Duodenal mucosa (tissue), 2 donors: ENCODE measurements at regions not wholly inside any gene's neighbourhood (a gene's known extent, or its start where the extent isn't known, plus 50 kb on each side); places are given as distances from the start of the nearest gene placed in this dataset.

Experiments
- H3K27ac ChIP-seq: one replicate; pipeline ENCODE4 v1.7.0; 2013; ENCODE audit warnings: low read depth, low read length
- H3K27me3 ChIP-seq, 2 donors: one replicate each; pipeline ENCODE4 v1.7.0; 2013; ENCODE audit warnings: low read length in 2 of 2, control low read depth in 1 of 2; ENCODE audit not compliant: insufficient read depth in 2 of 2, control insufficient read depth in 1 of 2
- H3K36me3 ChIP-seq, 2 donors: one replicate each; pipeline ENCODE4 v1.7.0; 2013; ENCODE audit warnings: low read length in 2 of 2, control low read depth in 1 of 2; ENCODE audit not compliant: insufficient read depth in 2 of 2, control insufficient read depth in 1 of 2
- H3K4me1 ChIP-seq, 2 donors: one replicate each; pipeline ENCODE4 v1.7.0; 2013; ENCODE audit warnings: low read length in 2 of 2, control low read depth in 1 of 2; ENCODE audit not compliant: insufficient read depth in 2 of 2, control insufficient read depth in 1 of 2
- H3K4me3 ChIP-seq, 2 donors: one replicate each; pipeline ENCODE4 v1.7.0; 2013; ENCODE audit warnings: low read length in 2 of 2, low read depth in 1 of 2
- H3K9ac ChIP-seq, 2 donors: one replicate each; pipeline ENCODE4 v1.7.0; 2013; ENCODE audit warnings: low read length in 2 of 2, low read depth in 1 of 2
- H3K9me3 ChIP-seq, 2 donors: one replicate each; pipeline ENCODE4 v1.7.0; 2013; ENCODE audit warnings: low read length in 2 of 2, control low read depth in 1 of 2; ENCODE audit not compliant: control insufficient read depth in 1 of 2

DNA sequence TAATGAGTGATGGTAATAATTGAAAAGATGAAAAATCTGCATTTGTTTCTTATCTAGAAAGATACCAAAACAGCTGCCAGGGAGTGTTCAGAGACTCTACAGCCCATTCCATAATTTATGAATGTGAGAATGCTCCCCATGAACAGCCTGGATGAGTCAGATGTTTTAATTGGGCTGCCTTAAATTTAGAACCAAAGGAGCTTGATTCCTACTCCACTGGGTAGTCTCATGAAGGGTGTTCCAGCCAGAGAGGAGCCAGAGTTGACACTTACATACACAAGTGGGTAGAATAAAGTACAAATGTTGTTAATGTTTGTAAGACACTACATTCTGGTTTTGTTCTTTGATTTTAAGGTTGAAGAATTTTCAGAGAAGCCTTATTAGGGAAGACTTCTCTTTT, 123.2 kb upstream of the PRNP start:
- no peaks in the 10 kb centered on the region for H3K36me3 ChIP-seq
- H3K9me3 ChIP-seq: no peaks in the 10 kb centered on the region
- H3K27ac ChIP-seq: no peak overlapping the region
- no peak overlapping the region for H3K4me3 ChIP-seq
- H3K9ac ChIP-seq: no peak overlapping the region
- no peaks in the 10 kb centered on the region for H3K27me3 ChIP-seq
- H3K4me1 ChIP-seq: no peaks in the 10 kb centered on the region

DNA sequence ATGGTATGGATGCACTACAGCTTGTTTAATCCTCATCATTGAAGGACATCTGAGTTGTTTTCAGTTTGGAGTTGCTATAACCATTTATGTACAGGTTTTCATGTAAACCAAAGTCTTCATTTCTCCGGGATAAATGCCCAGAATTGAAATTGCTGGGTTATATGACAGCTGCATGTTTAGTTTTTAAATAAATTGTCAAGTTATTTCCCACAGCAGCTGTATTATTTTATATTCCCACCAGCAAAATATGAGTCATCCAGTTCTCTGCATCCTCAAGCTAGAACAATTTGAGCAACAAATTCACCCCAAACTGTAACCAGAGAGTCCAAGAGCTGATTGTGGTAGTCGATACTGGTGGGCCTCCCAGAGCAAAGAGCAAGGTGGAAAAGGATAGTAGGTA, 125.6 kb upstream of the PRNP start:
- H3K27me3 ChIP-seq: no peaks in the 10 kb centered on the region
- H3K27ac ChIP-seq: no peak overlapping the region
- no peak overlapping the region for H3K9ac ChIP-seq
- H3K9me3 ChIP-seq: no peaks in the 10 kb centered on the region
- no peak overlapping the region for H3K4me3 ChIP-seq
- no peaks in the 10 kb centered on the region for H3K36me3 ChIP-seq
- no peaks in the 10 kb centered on the region for H3K4me1 ChIP-seq

DNA sequence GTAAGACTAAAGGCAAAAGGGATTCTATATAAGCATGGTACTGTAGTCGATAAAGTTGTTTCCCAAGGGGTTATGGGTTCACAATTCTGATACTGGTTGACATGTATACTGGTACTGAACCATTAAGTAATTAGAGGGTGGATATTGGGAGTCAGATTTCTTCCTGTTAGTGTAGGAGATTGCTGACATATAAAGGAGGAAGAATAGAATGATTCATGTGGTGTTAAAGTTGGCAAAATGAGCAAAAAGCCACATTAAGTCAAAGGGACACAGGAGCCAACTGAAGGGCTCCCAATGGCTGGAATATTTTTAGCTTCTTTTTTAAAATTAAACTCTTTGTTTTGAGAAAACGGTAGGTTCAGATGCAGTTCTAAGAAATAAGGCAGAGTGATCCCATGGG, 126.3 kb upstream of the PRNP start:
- no peaks in the 10 kb centered on the region for H3K27me3 ChIP-seq
- no peaks in the 10 kb centered on the region for H3K36me3 ChIP-seq
- no peak overlapping the region for H3K27ac ChIP-seq
- no peak overlapping the region for H3K9ac ChIP-seq
- H3K4me1 ChIP-seq: no peaks in the 10 kb centered on the region
- H3K9me3 ChIP-seq: no peaks in the 10 kb centered on the region
- no peak overlapping the region for H3K4me3 ChIP-seq

DNA sequence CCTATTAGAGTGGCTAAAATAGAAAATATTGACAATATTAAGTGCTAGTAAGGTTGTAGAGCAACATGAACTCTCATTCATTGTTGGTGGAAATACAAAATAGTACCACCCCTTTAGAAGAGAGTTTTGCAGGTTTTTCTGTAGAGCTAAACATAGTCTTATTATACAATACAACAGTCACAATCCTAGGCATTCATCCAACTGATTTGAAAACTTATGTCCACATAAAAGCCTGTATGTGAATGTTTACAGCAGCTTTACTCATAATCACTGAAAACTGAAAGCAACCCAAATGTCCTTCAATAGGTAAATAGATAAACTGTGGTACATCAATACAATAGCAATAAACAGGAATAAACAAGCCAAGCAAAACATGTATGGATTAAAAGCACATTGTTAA, 127.2 kb upstream of the PRNP start:
- Histone ChIP-seq H3K9me3 (no peaks in the 10 kb centered on the region), H3K4me1 (no peaks in the 10 kb centered on the region), H3K36me3 (no peaks in the 10 kb centered on the region), H3K27me3 (no peaks in the 10 kb centered on the region), H3K9ac (no peak overlapping the region), H3K4me3 (no peak overlapping the region), H3K27ac (no peak overlapping the region)

DNA sequence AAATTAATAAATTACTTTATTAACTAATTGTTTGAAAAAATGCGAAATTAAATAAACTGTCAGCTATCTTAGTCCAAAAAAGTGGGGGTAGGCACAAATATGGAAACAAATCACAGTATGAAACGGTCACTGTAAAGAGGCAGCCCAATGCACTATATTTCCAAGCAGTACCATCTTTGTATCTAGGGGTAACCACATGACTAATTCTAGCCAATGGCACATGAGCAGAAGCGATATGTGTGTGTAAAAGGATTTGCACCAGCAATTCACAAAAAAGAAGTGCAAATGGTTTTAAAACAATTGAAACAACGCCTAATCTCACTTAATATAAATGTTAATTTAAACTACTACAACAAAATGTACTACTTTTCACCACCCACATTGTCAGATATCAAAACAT, 129.5 kb upstream of the PRNP start:
- Histone ChIP-seq H3K36me3 (no peaks in the 10 kb centered on the region), H3K4me3 (no peak overlapping the region), H3K9me3 (no peaks in the 10 kb centered on the region), H3K9ac (no peak overlapping the region), H3K27ac (no peak overlapping the region), H3K4me1 (no peaks in the 10 kb centered on the region), H3K27me3 (no peaks in the 10 kb centered on the region)

DNA sequence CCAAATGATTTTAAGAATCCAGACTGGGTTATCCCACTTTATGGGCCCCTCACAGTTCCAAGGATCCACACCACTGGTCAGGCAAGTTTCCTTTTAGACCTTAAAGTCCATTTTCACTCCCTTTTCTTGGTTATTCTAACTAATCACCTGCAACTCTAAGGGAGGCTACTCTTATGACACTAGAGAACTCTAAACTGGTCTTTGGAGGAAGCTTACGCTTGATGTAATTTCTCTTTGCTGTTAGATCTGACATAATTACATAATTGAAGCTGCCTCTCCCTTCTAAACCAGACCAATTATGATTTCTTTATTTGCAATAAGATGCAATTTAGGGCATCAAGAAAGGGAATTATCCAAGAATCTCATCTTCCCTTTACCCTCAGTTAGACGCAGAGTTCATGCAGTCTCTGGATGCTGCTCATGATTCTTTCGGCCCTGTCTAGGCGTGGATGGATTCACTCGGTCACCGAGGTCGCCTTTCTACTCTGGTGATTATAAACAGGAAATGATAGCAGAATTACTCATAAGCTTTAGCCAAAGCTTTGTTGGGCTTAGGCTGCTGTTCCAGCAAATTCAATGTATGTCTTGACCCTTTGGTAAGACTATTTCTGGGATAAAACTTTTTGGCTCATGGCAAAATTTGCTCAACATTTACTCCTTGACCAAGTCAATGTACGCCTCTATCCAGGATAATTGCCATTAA, 130.9 kb upstream of the PRNP start:
- H3K4me3 ChIP-seq: no peak overlapping the region
- no peaks in the 10 kb centered on the region for H3K4me1 ChIP-seq
- H3K27ac ChIP-seq: no peak overlapping the region
- H3K27me3 ChIP-seq: no peaks in the 10 kb centered on the region
- no peak overlapping the region for H3K9ac ChIP-seq
- H3K9me3 ChIP-seq: no peaks in the 10 kb centered on the region
- no peaks in the 10 kb centered on the region for H3K36me3 ChIP-seq

GRCh38 chr20:4554346-4554745, 131.9 kb upstream of the PRNP start:
- Histone ChIP-seq H3K27ac (no peak overlapping the region), H3K4me3 (no peak overlapping the region), H3K36me3 (no peaks in the 10 kb centered on the region), H3K27me3 (no peaks in the 10 kb centered on the region), H3K9me3 (no peaks in the 10 kb centered on the region), H3K9ac (no peak overlapping the region), H3K4me1 (no peaks in the 10 kb centered on the region)

GRCh38 chr20:4552075-4552640, 134.1 kb upstream of the PRNP start:
- no peak overlapping the region for H3K9ac ChIP-seq
- H3K27me3 ChIP-seq: no peaks in the 10 kb centered on the region
- no peaks in the 10 kb centered on the region for H3K36me3 ChIP-seq
- H3K4me1 ChIP-seq: peaks cover 0 to 3% of the 10 kb centered on the region in 2 donors
- no peak overlapping the region for H3K27ac ChIP-seq
- no peak overlapping the region for H3K4me3 ChIP-seq
- H3K9me3 ChIP-seq: no peaks in the 10 kb centered on the region

- Histone ChIP-seq H3K9me3 (no peaks in the 10 kb centered on the region), H3K27me3 (no peaks in the 10 kb centered on the region), H3K9ac (no peak overlapping the region), H3K4me1 (peaks cover 6 to 15% of the 10 kb centered on the region in 2 donors), H3K36me3 (no peaks in the 10 kb centered on the region), H3K4me3 (no peak overlapping the region), H3K27ac (no peak overlapping the region)
Measured at GRCh38 chr20:4550740-4551139, 135.5 kb upstream of the PRNP start.

GRCh38 chr20:4549711-4550259, 136.5 kb upstream of the PRNP start:
- no peak overlapping the region for H3K4me3 ChIP-seq
- no peak overlapping the region for H3K27ac ChIP-seq
- peaks cover 6 to 15% of the 10 kb centered on the region in 2 donors for H3K4me1 ChIP-seq
- H3K9ac ChIP-seq: no peak overlapping the region
- H3K27me3 ChIP-seq: no peaks in the 10 kb centered on the region
- H3K9me3 ChIP-seq: no peaks in the 10 kb centered on the region
- H3K36me3 ChIP-seq: no peaks in the 10 kb centered on the region
